ENCODE measurements at regions not wholly inside any gene's neighbourhood (a gene's known extent, or its start where the extent isn't known, plus 50 kb on each side); places are given as distances from the start of the nearest gene placed in this dataset.

DNA sequence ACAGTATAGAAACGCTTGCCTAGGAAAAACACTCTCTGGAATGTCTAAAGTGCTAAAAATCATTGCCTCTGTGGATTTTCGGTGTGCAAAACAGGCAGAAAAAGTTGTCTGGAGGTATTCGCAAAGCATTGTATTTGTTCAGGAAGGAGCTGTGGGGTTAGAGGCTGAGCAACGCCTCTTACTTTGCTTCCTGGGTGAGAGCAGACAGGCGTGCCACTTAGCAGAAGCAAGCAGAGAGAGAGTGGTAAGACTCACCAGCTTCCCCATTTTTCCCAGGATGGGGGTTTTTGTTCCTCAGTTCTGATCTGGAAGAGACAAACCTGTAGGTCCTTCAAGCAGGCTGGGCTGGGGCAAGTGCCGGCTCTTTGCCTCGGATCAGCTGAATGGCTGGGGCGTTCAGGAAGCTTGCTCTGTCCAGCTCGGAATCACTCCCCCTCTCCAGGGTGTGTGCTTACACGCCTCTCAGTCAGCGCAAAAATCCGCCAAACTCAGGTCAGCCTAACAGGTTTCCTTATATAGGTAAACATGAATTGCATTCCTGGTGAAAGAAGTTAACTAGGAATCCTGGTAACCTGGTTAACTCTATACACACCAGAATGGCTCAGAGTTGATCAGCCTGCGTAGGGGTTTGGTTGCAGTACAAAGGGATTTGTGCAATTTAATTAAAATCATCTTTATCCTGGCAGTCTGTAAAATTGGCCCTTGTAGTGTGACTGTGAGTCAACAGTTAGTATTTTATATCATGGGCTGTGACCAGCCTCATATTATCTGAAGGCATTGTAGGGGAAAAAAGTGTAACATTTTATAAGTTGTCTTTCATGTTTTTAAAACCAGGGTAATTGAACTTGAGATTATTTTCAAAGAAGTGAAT is 213.1 kb upstream of the MID1 start:
- H3K27ac Mint-ChIP-seq (ENCODE audit: unreplicated experiment) = no peak overlapping the region
- Histone ChIP-seq H3K4me2 (ENCODE audit: low read length) (peak overlapping the region; percentile 80), H3K36me3 (ENCODE audit: insufficient read depth, low read length) (no peaks in the 10 kb centered on the region), H3K9me3 (ENCODE audit: insufficient read depth, low read depth, low read length) (no peaks in the 10 kb centered on the region), H3K27me3 (ENCODE audit: insufficient read depth, low read length) (no peaks in the 10 kb centered on the region), H3K79me2 (ENCODE audit: insufficient read depth, low read length) (no peaks in the 10 kb centered on the region), H2AFZ (ENCODE audit: low read depth, low read length) (peak overlapping the region; percentile 73), H3K9ac (ENCODE audit: low read length) (peak overlapping the region; percentile 41), H3K4me1 (ENCODE audit: insufficient read depth, low read length) (peaks cover 3% of the 10 kb centered on the region), H4K20me1 (ENCODE audit: insufficient read depth, low read length) (no peaks in the 10 kb centered on the region), H3K4me3 (ENCODE audit: insufficient read depth, low read depth, low read length) (peak overlapping the region; percentile 34), H3K27ac (ENCODE audit: low read depth, low read length) (no peak overlapping the region)
- no peaks in the 10 kb centered on the region for H3K36me3 Mint-ChIP-seq (ENCODE audit: low read depth, unreplicated experiment)
- no peaks in the 10 kb centered on the region for H3K4me1 Mint-ChIP-seq (ENCODE audit: low read depth, unreplicated experiment)
- DNase-seq (ENCODE audit: low read depth) (peak; percentile 27), FAIRE-seq (no peak)
- TF ChIP-seq EZH2 (IDR thresholded peaks at IDR 0.05; ENCODE audit: insufficient read depth, low read length) = no peak
- TF ChIP-seq, protein P1, sequence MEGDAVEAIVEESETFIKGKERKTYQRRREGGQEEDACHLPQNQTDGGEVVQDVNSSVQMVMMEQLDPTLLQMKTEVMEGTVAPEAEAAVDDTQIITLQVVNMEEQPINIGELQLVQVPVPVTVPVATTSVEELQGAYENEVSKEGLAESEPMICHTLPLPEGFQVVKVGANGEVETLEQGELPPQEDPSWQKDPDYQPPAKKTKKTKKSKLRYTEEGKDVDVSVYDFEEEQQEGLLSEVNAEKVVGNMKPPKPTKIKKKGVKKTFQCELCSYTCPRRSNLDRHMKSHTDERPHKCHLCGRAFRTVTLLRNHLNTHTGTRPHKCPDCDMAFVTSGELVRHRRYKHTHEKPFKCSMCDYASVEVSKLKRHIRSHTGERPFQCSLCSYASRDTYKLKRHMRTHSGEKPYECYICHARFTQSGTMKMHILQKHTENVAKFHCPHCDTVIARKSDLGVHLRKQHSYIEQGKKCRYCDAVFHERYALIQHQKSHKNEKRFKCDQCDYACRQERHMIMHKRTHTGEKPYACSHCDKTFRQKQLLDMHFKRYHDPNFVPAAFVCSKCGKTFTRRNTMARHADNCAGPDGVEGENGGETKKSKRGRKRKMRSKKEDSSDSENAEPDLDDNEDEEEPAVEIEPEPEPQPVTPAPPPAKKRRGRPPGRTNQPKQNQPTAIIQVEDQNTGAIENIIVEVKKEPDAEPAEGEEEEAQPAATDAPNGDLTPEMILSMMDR (IDR thresholded peaks at IDR 0.05; ENCODE audit: insufficient read depth, low read depth, low read length) = no peak
- peak overlapping the region; percentile 69 for H3K4me3 Mint-ChIP-seq (ENCODE audit: unreplicated experiment)
- no peaks in the 10 kb centered on the region for H3K27me3 Mint-ChIP-seq (ENCODE audit: low read depth, unreplicated experiment)
- no peaks in the 10 kb centered on the region for H3K9me3 Mint-ChIP-seq (ENCODE audit: unreplicated experiment)

DNA sequence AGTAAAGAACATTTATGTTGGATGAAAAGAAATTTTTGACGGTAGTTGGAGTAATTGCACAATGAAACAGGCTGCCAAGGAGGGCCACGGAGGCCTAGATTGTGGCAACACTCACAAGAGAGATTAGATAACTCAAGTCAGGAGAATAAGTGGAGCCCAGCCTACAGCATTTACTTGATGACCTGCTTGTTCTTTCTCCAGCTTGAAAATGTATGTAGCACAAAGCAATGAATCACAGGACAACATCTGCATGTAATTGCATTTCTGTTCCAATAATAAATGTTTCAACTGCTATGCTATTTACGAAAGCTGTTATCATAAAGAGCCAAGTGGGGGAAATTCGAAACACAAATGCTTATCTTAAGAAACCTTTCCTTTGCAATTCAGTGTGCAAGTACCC is 221.2 kb upstream of the MID1 start:
- Mint-ChIP-seq H3K36me3 (ENCODE audit: low read depth, unreplicated experiment) (no peaks in the 10 kb centered on the region), H3K27ac (ENCODE audit: unreplicated experiment) (no peak overlapping the region), H3K4me3 (ENCODE audit: unreplicated experiment) (no peak overlapping the region), H3K9me3 (ENCODE audit: unreplicated experiment) (no peaks in the 10 kb centered on the region), H3K27me3 (ENCODE audit: low read depth, unreplicated experiment) (no peaks in the 10 kb centered on the region), H3K4me1 (ENCODE audit: low read depth, unreplicated experiment) (no peaks in the 10 kb centered on the region)
- TF ChIP-seq EZH2 (IDR thresholded peaks at IDR 0.05; ENCODE audit: insufficient read depth, low read length) = no peak
- TF ChIP-seq, protein P1 (IDR thresholded peaks at IDR 0.05; ENCODE audit: insufficient read depth, low read depth, low read length) = no peak
- no peaks in the 10 kb centered on the region for H3K27me3 ChIP-seq (ENCODE audit: insufficient read depth, low read length)
- DNase-seq (ENCODE audit: low read depth) (no peak), FAIRE-seq (peak; percentile 98)
- no peaks in the 10 kb centered on the region for H3K36me3 ChIP-seq (ENCODE audit: insufficient read depth, low read length)
- no peaks in the 10 kb centered on the region for H4K20me1 ChIP-seq (ENCODE audit: insufficient read depth, low read length)
- no peak overlapping the region for H3K9ac ChIP-seq (ENCODE audit: low read length)
- no peaks in the 10 kb centered on the region for H3K9me3 ChIP-seq (ENCODE audit: insufficient read depth, low read depth, low read length)
- H3K4me1 ChIP-seq (ENCODE audit: insufficient read depth, low read length) = no peaks in the 10 kb centered on the region
- no peak overlapping the region for H3K4me3 ChIP-seq (ENCODE audit: insufficient read depth, low read depth, low read length)
- H3K27ac ChIP-seq (ENCODE audit: low read depth, low read length) = no peak overlapping the region
- no peak overlapping the region for H3K4me2 ChIP-seq (ENCODE audit: low read length)
- no peak overlapping the region for H2AFZ ChIP-seq (ENCODE audit: low read depth, low read length)
- H3K79me2 ChIP-seq (ENCODE audit: insufficient read depth, low read length) = no peaks in the 10 kb centered on the region

DNA sequence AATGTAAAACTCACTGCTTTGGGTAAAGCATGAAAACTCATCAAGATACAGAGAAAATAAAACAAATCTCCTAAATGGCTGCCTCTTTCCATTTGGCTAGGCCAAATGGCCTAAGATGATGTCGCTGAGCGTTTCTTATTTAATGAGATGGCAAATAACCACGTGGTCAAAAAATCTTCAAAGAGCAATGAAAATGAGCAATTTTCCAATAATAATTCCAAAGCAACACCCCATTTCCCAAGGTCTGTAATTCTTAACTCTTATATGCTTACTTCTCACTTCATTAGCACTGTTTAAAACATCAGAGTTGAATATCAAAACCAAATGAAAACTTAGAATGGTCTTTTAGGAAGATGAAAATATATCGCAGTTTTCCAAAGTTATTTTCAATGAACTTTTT is 222.3 kb upstream of the MID1 start:
- H3K36me3 Mint-ChIP-seq (ENCODE audit: low read depth, unreplicated experiment) = no peaks in the 10 kb centered on the region
- H3K36me3 ChIP-seq (ENCODE audit: insufficient read depth, low read length) = no peaks in the 10 kb centered on the region
- no peak for FAIRE-seq

More for the DNA sequence above, 222.3 kb upstream of the MID1 start:
- TF ChIP-seq, protein P1 (IDR thresholded peaks at IDR 0.05; ENCODE audit: insufficient read depth, low read depth, low read length) = no peak
- no peak for TF ChIP-seq EZH2 (IDR thresholded peaks at IDR 0.05; ENCODE audit: insufficient read depth, low read length)
- Mint-ChIP-seq H3K27me3 (ENCODE audit: low read depth, unreplicated experiment) (no peaks in the 10 kb centered on the region), H3K9me3 (ENCODE audit: unreplicated experiment) (no peaks in the 10 kb centered on the region), H3K27ac (ENCODE audit: unreplicated experiment) (no peak overlapping the region), H3K4me3 (ENCODE audit: unreplicated experiment) (no peak overlapping the region), H3K4me1 (ENCODE audit: low read depth, unreplicated experiment) (no peaks in the 10 kb centered on the region)
- no peak for DNase-seq (ENCODE audit: low read depth)
- H3K4me1 ChIP-seq (ENCODE audit: insufficient read depth, low read length) = no peaks in the 10 kb centered on the region
- no peaks in the 10 kb centered on the region for H3K27me3 ChIP-seq (ENCODE audit: insufficient read depth, low read length)
- no peak overlapping the region for H3K27ac ChIP-seq (ENCODE audit: low read depth, low read length)
- no peaks in the 10 kb centered on the region for H4K20me1 ChIP-seq (ENCODE audit: insufficient read depth, low read length)
- H3K4me2 ChIP-seq (ENCODE audit: low read length) = no peak overlapping the region
- no peak overlapping the region for H3K4me3 ChIP-seq (ENCODE audit: insufficient read depth, low read depth, low read length)
- no peak overlapping the region for H3K9ac ChIP-seq (ENCODE audit: low read length)
- H3K9me3 ChIP-seq (ENCODE audit: insufficient read depth, low read depth, low read length) = no peaks in the 10 kb centered on the region
- no peaks in the 10 kb centered on the region for H3K79me2 ChIP-seq (ENCODE audit: insufficient read depth, low read length)
- no peak overlapping the region for H2AFZ ChIP-seq (ENCODE audit: low read depth, low read length)

Measured in astrocyte (in vitro differentiated cells and primary cell).